ENCODE measurements at regions not wholly inside any gene's neighbourhood (a gene's known extent, or its start where the extent isn't known, plus 50 kb on each side); places are given as distances from the start of the nearest gene placed in this dataset.

- TF ChIP-seq CTCF (IDR thresholded peaks at IDR 0.05) (no peak), POLR2A (IDR thresholded peaks at IDR 0.05) (no peak), EP300 (IDR thresholded peaks at IDR 0.05) (no peak), POLR2AphosphoS5 (IDR thresholded peaks at IDR 0.05) (no peak)
Observed at GRCh38 chr2:104745846-104746245, 108.1 kb upstream of the POU3F3 start.

All from upper lobe of left lung (tissue), 4 donors.